HG02571 (cell line): ENCODE measurements at regions not wholly inside any gene's neighbourhood (a gene's known extent, or its start where the extent isn't known, plus 50 kb on each side); places are given as distances from the start of the nearest gene placed in this dataset.

Source experiments
- ATAC-seq: cut with Tn5 transposase; IDR thresholded peaks from one replicate; pipeline ENCODE4 v1.9.1; 2021; ENCODE audit warnings: mild to moderate bottlenecking, moderate library complexity; ENCODE audit not compliant: unreplicated experiment

GRCh38 chr2:183283209-183283608, 159.0 kb downstream of the NUP35 start:
- ATAC-seq, result no peak

GRCh38 chr2:183284606-183285005, 160.4 kb downstream of the NUP35 start:
- no peak for ATAC-seq

DNA sequence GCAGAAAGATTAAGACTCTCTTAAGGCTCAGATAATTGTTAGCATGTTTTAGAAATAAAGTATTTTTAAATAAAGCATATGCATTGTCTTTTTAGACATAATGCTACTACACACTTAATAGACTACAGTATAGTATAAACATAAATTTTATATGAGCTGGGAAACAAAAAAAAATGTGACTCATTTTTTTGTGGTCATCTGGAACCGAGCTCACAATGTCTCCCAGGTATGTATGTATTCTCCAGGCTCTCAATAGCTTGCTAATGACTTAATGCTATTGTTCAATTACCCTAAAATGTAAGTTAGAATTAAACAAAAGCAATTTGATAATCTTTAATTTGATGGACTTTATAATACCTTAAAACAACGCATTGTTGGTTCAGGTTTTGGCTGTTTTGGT, 167.2 kb downstream of the NUP35 start:
- no peak for ATAC-seq

GRCh38 chr2:183292028-183292427, 167.8 kb downstream of the NUP35 start:
- ATAC-seq, result no peak

DNA sequence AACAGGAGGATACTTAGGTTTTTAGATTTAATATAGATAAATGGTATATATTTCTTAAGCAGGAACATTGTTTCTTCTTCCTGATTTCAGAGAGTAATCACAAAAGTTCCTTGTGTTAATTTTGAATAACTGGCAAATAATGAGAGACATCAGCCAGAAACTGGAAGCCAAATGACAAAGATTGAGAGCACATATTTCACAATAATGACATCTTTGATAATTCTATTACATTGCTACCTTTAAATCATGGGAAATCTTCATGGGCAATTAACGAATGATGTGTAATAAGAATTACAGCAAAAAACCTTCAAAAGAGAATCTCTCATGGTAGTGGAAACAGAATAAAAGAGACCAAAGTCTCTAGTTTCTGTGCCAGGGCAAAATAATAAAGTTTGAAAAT, 215.1 kb downstream of the NUP35 start:
- ATAC-seq, result no peak

DNA sequence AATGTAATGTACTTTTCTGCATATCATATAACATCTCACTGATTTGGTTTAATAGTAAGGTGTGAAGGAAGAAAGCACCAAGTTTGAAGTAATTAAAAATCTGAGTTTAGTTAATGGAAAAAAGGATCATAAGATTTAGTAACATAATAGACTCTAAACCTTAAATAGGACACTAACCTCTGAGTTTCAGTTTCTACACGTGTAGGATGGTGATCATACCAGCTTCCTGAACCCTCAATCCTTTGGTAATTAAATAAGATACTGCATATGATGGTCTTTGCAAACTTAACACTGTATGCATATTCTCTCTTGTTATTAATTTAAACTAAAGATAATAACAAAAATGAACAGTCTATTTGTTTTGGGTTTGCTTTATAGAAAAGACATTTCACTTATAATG, 216.8 kb downstream of the NUP35 start:
- ATAC-seq, result no peak

- no peak for ATAC-seq
These were observed 223.7 kb downstream of the NUP35 start for GRCh38 chr2:183347969-183348368.

GRCh38 chr2:183348492-183348891, 224.2 kb downstream of the NUP35 start:
- peak; percentile 64 for ATAC-seq

GRCh38 chr2:183349091-183349490, 224.8 kb downstream of the NUP35 start:
- peak; percentile 52 for ATAC-seq

GRCh38 chr2:183359867-183360266, 235.6 kb downstream of the NUP35 start:
- no peak for ATAC-seq

- ATAC-seq, result no peak
These were observed 247.3 kb downstream of the NUP35 start for GRCh38 chr2:183371545-183371944.

DNA sequence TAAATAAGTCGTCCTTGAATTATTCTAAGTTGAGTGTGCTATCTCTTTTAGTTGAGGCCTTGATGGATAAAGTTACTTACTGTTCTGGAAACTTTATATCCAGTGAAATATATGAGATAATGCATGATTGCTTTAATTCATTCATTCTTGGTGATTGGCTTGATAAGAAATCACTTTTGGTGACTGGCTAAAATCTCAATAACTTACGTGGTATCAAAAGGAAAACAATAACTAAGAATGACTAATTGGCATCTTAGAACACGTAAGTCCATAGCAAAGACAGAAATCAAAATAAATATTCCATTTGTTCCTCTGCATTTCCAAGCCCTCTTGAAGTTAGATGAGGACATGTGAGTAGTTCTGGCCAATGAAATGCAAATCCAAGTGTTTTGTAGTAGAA, 251.6 kb downstream of the NUP35 start:
- ATAC-seq, result no peak

GRCh38 chr2:183383854-183384253, 259.6 kb downstream of the NUP35 start:
- no peak for ATAC-seq

DNA sequence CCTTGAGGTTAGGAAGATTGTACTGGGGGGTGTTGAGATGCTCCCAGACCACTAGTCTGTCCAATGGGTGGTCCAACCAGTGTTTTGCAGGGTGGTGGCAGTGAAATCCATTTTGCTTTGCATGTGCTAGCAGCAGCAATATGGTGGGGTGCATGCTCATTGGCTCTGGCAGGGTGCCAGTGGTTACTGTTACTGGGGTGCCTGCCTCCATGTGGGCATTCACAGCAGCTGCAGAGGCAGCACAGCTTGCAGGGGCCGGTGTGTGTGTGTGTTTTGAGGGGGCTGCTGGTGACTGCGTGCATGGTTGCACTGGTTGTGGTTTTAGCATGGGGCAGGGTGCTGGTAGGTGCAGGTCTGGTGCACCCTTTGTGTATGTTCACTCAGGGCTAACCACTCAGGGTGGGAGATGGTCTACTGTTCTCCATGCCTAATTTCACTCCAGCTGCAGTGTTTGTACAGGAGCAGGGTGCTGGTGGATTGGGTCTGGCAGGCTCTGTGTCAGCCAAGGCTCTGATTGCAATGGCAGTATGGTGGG, 265.4 kb downstream of the NUP35 start:
- ATAC-seq, result no peak

DNA sequence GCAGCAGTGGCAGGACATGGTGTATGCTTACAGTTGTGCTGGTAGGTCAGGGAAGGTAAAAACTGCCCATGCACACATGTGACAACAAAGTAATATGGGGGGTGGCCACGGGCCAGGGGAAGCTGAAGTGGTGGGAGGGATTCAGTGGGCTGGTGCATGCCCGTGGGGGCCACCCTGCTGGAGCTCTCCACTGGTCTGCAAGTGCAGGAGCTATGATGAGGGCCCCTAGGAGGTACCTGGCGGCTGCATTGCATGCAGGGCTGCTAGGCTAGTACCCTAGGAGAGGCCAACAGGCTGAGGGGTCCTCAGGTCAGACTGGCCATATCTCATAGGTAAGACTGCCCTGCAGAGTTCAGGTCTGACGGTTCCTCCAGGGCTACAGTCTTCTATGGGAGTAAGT, 265.9 kb downstream of the NUP35 start:
- ATAC-seq, result no peak

DNA sequence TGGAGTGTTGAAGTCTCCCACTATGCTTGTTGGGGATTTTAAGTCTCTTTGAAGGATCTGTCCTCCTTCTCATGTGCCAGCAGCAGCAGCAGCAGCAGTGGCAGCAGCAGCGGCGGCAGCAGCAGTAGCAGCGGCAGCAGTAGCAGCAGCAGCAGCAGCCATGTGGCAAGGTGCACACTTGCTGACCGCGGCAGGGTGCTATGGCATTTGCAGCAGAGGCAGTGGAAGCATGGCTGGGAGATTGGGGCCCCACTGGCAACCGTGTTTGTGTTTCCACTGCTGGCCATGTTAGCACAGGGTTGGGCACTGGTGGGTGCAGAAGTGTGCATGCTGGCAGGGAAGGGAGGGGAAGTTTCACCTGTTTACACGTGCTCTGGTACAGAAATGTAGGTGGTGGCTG, 280.1 kb downstream of the NUP35 start:
- no peak for ATAC-seq

GRCh38 chr2:183408562-183408961, 284.3 kb downstream of the NUP35 start:
- ATAC-seq, result no peak

DNA sequence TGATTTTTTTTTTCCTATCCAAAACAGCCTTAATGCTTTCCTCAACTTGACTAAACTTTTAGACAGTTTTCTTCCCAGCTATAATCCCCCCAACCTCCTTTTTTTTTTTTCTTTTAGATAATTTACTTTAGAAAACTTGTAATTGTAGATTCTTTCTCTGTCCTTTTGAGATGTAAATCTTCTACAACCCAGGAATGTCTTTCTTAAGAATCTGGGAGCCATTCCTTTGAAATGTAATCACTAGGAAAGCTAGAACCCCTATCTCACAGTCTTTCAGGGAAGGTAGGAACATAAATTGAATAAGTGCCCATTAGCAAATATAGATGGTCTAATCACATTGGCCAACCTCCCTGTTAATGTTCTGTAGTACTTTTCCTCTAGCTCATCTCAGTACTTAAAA, 285.4 kb downstream of the NUP35 start:
- no peak for ATAC-seq

DNA sequence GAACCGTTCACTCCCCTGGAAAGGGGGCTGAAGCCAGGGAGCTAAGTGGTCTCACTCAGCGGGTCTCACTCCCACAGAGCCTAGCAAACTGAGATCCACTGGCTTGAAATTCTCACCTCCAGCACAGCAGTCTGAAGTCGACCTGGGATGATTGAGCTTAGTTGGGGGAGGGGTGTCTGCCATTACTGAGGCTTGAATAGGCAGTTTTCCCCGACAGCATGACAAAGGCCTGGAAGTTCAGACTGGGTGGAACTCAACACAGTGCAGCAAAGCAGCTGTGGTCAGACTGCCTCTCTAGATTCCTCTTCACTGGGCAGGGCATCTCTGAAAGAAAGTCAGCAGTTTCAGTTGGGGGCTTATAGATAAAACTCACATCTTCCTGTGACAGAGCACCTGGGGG, 292.5 kb downstream of the NUP35 start:
- no peak for ATAC-seq

- no peak for ATAC-seq
These were observed 302.6 kb downstream of the NUP35 start for GRCh38 chr2:183426825-183427224.

- ATAC-seq, result no peak
These were observed 303.3 kb downstream of the NUP35 start for GRCh38 chr2:183427558-183427957.

GRCh38 chr2:183428881-183429280, 304.6 kb downstream of the NUP35 start:
- ATAC-seq, result no peak

DNA sequence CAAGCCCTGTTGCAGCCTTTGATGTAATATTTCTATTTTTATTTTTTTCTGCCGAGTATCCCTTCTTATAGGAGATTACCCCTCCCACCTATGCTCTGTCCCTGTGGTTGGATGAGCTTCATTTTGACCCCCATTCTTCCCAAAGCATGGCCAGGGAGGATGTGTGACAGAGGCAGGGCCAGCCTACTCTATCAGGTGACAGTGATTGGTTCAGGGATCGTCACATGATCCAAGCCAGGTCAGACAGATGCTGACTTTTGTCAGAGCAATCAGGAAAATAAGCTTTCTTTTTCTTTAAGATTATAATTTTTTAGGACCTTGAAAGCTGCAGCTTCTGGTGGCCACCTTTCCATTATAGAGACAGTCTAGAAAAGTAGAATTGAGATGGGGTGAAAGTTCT, 314.3 kb downstream of the NUP35 start:
- no peak for ATAC-seq

- no peak for ATAC-seq
These were observed 330.8 kb downstream of the NUP35 start for GRCh38 chr2:183455056-183455455.
